EH (cell line): ENCODE measurements at regions not wholly inside any gene's neighbourhood (a gene's known extent, or its start where the extent isn't known, plus 50 kb on each side); places are given as distances from the start of the nearest gene placed in this dataset.
A peak's percentile ranks its signal among the peaks of the same experiment; 100 is the strongest.
"Not testable (repeated sequence)": the region's sequence is repeated elsewhere in the genome, so short reads cannot be mapped to it uniquely, and the experiment has no call there.

Source experiments
- DNase-seq: peaks from one replicate; pipeline ENCODE4 v3.0.0-alpha.2; 2015; ENCODE audit warnings: low read depth

DNA sequence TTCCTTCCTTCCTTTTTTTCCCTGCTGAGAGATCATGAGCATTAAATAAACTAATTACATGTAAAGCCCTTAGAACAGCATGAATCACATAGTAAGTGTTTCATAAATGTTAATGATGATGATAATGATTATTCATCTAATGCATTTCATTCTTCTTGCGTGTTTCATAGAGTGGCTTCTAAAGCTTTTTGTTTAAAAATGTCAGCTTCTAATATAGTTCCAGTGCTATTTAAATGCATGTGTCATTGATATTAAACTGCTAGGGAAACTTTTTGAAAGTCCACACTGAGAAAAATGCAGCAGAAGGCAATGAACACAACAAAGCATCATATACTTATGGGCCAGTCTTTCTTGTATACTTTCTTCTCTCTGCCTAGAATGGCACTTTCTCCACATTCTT, 894.8 kb downstream of the REEP3 start:
- peak; percentile 53 for DNase-seq

DNA sequence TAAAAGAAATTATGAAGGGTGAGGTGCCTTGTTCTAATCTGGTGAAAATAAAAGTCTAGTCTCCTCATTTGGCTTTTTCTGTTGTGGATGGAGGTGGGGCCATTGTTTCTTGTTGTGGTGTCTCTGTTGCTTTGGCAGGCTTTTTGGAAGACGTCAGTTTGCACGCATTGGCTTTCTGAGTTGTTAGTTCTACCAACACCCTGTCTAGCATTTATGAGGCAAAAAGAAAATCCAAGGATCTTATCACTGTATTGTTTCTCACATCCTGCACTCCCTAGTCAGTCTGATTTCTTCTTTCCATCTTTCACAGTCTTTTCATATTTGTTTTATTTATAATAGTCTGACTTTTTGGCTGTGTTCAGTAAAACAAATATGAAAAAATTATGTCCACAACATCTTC, 898.3 kb downstream of the REEP3 start:
- no peak for DNase-seq

DNA sequence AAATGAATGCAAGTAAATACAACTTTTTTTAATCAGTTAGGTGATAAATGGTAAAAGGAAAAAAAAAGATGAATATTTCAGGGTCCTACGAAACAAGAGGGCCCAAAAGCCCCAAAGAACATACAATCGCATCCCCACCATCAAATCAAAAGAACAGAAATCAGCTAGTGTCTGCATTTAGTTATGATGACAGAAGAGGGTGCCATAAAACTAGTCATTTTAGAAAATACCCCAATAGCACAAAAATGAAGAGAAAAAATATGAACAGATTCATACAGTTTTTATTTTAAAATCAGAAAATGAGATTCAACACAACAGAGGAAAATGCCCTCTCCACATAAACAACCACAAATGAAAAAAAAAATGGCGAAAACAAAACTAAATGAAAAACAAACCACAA, 905.5 kb downstream of the REEP3 start:
- DNase-seq, result no peak

DNA sequence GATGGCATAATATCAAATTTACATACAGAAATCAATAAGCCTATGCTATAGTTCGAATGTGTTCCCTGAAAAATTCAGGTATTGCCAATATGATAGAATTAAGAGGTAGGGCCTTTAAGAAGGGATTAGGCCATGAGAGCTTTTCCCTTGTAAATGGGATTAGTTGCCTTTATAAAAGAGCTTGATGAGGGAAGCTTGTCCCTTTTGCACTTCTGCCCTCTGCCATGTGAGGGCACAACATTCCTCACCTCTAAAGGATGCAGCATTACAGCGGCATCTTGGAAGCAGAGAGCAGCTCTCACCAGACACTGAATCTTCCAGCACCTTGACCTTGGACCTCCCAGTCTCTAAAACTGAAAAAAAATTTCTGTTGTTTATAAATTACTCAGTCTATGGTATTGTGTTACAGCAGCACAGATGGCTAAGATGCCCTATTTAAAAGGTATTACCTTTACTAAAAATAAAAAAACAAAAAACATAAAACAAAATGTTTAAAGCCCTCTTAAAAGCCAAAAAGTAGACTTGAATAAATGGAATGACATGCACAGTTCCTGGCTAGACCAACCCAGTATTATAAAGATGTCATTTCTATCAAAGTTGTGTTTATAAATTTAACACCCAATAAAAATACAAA, 909.6 kb downstream of the REEP3 start:
- peak; percentile 18 for DNase-seq

DNA sequence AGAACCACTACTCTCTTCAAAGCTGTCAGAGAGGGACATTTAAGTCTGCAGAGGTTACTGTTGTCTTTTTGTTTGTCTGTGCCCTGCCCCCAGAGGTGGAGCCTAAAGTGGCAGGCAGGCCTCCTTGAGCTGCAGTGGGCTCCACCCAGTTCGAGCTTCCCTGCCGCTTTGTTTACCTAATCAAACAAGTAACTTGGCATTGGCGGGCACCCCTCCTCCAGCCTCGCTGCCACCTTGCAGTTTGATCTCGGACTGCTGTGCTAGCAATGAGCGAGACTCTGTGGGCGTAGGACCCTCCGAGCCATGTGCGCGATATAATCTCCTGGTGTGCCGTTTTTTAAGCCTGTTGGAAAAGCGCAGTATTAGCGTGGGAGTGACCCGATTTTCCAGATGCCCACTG, 920.7 kb downstream of the REEP3 start:
- not testable (repeated sequence) for DNase-seq

DNA sequence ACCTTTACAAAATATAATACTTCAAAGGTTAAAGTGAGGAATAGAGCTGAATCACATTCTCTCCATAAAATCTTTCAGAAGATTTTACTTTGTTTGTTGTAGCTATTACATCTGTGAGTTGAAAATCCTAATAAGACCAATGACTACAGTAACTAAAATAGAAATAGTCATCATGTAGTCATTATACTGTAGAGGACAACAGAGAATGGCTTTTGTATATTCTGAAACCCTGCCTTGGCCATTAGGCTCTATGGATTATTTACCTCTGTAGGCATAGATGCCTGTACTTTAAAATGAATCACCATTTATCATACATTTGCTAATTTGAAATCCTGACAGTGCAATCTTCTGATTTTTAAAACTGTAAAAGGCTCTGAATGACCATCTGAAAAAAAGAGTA, 923.0 kb downstream of the REEP3 start:
- DNase-seq, result no peak

DNA sequence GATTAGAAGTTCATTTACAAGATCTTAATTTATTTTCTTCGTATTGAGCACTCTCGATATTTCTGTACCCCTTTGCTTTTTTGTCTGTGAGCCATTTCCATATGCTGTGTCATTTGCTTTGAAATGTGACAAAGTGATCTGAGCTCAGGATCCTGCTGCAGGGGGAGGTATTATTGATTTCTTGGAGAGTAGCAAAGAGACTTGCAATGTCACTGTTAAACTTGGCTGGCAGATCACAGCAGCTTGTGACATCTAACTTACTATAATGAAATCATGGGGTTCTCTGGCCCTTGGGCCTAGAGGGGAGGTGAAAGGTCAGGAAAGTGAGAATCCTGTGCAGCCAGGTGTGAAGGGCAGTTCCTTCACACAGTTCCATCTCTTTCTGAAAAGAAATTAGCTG, 923.4 kb downstream of the REEP3 start:
- DNase-seq, result no peak

DNA sequence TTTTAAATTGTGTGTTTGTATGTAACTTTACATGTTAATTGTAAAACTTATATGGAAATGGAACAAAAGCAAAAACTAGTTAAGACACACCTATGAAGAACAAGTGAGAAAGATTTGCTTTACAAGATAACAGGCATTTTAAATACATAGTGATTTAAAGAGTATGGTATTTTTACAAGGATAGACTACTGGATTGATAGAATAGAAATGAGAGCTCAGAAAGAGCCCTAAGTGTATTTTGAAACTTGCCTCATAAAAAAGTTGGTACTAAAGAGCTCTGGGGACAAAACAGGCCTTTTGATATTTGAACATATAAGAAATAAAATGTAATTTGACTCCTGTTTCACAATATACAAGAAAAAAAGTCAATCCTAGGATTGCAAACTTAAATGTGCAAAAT, 928.4 kb downstream of the REEP3 start:
- no peak for DNase-seq

DNA sequence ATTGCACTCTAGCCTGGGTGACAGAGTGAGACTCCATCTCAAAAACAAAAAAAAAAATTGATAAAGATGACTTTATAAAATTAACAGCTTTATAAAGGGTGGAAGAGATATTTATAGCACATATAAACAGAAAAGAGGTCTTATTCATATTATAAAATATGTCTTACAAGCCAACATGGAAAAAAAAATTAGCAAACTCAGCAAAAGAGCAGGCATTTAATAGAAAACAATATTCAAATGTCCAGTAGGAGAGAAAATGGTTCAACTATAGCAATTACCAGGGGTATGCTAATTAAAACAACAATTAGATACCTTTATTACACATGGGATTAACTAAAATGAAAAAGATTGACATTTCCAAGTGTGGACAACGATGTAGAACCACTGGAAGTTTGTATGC, 929.1 kb downstream of the REEP3 start:
- no peak for DNase-seq

DNA sequence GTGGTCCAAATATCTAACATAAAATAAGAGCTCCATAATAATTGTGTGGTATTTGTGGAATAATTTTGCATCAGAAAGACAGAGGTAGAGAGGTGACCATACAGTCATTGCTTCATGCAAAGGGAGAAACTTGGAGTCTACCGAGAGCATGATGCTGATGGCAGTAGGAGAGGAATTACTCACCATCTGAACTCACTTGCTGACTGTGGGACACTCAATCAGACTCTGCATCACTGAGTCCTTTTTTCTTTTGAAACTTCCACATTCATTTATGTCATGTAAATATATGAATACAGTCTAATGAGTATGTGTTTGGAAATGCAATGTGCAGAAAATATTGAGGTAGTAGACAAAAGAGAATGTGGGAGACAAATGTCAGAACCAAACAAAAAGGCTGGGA, 933.8 kb downstream of the REEP3 start:
- no peak for DNase-seq

DNA sequence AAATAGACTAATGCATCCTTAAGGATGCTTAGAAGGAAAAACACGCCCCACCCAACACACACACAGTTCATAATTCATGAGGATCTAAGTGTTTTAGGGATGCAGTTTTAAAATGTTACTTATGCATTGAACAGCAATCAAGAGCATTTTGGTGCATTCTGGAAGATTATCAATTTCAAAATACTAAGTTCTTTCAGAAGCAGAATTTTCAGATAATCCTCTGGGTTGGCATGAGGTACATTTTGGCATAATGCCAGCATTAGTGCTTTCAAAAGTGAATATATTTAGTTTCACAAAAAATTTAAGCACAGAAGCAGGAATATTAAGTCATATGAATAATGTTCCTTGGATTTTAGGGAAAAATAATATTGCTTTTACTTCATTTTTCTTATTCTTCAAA, 937.1 kb downstream of the REEP3 start:
- no peak for DNase-seq

DNA sequence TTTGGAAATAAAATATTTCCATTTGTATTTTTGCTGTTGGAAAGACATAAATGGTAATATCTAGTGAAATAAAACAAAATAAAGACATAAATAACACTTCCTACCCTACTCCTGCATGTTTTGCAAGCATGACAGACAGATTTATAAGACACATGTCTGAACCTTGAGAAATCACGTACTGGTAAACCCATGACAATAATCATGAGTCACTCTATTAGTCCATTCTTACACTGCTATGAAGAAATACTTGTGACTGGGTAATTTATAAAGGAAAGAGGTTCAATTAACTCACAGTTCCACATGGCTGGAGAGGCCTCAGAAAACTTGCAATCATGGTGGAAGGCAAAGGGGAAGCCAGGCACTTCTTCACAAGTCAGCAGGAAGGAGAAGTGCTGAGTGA, 942.2 kb downstream of the REEP3 start:
- DNase-seq, result no peak

DNA sequence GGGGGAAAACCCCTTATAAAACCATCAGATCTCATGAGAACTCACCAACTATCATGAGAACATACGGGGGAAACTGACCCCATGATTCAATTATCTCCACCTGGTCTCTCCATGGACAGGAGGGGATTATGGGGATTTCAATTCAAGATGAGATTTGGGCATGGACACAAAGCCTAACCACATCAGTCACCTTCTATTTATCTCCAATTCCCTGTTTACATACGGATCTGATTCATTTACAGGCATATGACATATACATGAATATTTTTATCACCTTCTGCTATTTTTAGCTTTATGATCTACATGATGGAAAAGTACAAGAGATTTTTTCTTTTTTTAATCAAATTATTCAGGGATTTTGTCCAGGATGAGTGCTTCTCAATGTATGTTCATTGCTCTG, 944.5 kb downstream of the REEP3 start:
- no peak for DNase-seq

DNA sequence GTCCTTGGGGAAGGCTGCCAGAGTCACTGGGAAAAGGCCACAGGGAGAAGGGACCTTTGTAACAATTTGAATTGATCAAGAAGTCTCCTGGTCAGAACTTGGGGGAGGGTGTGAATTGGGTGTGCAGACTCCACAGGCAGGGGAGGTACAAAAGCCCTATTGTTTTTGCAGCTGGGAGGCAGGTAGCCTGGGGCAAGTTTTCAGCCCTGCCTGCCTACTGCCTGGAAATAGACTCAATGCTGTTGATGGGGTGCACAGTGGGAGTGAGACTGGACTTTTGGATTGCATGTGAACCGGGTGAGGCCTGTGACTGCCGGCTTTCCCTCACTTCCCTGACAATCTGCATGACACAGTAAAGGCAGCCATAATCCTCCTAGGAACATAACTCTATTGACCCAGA, 947.0 kb downstream of the REEP3 start:
- DNase-seq, result no peak

DNA sequence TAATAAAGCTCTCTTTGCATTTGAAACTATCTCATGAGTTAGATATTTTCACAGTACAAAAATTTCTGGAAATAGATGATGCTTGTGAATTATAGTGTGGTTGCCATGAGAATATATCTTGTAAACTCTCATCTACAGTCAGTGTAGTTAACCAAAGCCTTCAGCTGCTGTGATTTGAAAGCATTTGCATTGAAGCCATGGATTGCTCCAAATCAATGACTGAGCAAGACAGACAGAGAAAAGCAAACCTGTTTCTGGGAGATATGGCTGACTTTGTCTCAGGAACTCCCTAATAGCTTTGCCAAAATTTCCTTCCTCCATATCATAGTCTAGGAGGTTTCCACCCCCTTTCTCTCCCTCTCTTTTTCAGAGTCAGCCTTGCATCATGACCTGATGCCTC, 955.3 kb downstream of the REEP3 start:
- no peak for DNase-seq

DNA sequence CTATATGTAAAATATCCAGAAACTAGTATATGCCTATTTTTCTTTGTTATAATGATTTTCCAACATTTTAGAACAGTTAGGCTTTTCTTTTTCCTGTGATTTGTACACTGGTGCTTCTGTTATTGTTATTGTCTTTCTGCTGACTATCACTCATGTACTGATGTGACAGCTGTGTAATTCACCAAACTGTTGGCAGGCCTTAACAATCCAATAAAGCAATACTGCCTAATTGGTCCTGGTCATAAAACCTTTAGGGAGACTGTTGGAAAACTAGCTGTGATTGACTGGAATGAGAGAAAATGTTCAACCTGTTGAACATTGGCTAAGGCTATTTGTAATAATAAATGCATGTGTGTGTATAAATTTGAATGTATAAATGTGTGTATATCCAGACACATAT, 956.6 kb downstream of the REEP3 start:
- no peak for DNase-seq

DNA sequence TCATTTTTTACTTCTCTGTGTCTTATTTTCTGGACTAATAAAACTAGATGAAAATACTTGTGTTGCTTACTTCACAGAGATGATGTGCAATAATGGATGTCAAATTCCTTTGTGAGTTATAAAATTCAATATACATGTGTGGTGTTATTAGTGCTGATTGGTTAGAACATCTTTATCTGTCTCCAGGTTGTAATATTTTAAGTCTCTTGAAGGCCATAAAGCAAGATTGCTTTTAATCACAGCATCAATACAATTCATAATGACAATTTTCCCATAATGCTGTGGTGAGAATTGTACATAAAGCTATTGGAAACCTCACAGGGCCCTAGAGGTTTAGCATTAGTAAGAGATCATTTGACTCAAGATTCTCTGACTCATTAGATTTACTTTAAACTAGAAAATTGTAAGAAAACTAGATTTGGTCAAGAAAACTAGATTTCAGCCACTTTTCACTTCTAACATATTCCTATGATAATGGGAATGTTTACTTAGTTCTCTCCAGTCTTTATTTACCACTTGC, 963.7 kb downstream of the REEP3 start:
- no peak for DNase-seq

DNA sequence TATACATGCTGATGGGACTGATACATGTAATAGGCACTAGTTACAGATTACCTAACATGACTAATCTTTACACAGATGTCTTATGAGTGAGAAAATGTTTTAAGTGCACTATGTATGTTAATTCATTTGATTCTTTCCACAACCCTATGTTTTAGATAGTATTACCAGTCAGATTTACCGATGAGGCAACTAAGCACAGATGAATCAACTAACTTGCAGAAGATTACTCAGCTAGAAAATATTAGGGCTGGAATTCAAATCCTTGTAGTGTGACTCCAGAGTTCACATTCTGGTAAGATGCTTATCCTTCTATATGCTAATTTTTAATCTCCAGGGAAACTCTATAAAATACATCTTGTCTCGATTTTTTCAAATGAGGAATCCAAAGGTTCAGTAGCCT, 964.9 kb downstream of the REEP3 start:
- peak; percentile 62 for DNase-seq

DNA sequence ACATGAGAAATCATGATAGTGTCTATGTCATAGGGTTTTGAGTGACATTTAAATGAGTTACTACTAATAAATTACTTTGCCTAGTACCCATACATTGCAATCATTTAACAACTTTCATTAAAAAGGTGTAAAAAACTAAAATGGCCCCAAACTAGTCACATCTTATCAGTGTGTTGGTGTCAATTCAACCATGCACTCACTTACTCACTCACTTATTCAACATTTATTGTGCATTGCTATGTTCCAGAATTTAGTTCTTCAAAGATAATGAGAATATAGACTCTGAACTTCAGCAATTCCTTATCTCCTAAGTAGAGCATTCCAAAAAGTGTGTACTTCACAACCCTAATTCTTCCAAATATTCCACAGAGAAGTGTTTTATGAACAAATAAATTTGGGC, 965.7 kb downstream of the REEP3 start:
- DNase-seq, result no peak

DNA sequence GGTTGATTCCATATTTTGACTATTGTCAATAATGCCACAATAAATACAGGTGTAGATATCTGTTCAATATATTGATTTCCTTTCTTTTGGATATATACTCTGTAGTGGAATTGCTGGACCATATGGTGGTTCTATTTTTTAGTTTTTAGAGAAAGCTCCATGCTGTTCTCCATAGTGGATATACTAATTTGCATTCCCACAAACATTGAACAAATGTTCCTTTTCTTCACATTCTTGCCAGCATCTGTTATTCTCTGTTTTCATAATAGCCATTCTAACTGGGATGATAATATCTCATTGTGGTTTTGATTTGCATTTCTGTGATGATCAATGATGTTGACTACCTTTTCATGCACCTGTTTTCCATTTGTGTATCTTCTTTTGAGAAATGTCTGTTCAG, 973.7 kb downstream of the REEP3 start:
- DNase-seq, result no peak

DNA sequence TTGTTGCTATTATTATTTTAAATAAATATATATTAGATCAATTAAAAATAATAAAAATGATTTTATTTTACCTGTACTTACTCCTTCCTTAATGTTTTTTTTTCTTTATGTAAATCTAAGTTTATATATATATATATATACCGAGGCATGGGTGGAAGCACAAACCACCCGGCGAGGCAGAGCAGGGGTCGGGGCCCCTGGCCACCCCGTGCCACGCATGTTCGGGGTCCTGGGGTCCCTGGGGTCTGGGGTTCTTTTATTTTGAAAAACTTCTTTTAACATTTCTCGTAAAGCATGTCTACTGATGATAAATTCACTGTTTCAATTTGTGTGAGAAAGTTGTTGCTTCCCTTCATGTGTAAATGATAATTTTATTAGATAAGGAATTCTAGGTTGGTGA, 976.1 kb downstream of the REEP3 start:
- DNase-seq, result no peak

DNA sequence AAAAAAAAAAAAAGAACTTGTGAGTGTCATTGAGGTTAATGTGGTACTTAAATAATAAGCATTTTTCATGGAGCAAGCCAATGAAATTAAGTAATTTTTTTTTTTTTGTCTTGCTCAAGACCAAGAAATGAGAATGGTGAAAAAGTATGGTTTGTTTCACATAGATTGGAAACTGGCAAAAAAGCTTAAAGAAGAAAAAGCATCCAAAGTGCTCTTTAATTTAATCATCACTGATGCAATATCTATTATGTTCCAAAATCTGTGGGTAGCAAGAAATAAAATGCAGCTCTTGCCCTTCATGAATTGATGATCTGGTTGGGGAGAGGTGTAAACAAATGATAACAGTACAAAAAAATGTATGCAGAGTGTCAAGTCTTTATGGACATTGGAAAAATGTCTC, 980.6 kb downstream of the REEP3 start:
- no peak for DNase-seq

DNA sequence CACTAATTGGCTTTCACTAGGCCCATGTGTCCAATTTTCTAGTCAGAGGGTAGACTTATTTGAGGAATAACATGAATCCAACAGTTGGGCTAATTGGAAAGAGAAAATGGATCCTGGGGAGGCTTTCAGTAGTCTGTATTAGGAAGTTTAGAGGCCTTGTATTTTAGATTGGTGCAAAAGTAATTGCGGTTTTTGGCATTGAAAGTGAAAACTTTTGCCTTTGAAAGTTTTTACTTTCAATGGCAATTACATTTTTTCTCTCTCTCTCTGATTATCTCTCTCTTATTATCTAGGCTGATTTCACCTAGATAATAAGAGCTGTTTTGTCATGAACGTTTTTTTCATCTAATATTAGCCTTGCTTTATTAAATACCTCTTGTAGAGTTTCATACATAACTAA, 981.7 kb downstream of the REEP3 start:
- DNase-seq, result no peak

DNA sequence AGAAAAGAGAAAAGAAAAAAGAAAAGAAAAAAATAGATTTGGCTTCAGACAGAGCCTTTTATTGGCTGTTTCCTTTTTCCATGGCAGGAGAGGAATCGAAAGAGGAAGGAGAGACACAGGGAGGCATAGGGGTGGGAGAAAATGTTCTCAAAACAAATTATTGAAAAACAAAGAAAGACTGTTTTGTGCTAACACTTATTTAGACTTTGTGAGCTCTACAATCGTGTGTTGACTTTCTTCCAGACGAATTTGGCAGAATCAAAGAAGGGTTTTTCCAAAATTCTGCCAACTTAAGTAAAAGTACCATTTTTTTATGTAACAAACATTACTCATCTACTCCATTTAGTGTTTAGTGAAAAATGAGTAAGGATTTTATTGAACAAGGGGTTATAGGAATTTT, 982.2 kb downstream of the REEP3 start:
- DNase-seq, result no peak

DNA sequence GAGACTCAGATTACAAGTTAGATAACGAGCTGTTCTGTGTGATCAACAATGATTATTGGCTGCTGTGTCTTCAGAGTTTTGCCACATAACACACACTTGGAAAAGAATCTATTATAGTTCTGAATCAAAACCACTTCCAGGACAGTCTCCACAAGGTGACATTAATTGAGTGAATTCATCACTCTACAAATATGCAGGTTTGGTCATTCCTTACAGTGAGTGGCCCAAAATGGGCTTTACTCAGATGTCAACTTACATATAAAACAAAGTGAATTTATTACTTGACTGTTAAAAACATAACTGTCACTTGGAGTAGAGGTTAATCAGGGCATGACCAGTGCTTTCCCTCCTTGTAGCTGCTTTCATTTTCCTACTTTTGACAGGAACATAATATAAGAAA, 984.3 kb downstream of the REEP3 start:
- no peak for DNase-seq
